HL-60 (cell line): ENCODE measurements at regions not wholly inside any gene's neighbourhood (a gene's known extent, or its start where the extent isn't known, plus 50 kb on each side); places are given as distances from the start of the nearest gene placed in this dataset.

Source experiments
- CTCF ChIP-seq: IDR thresholded peaks from one replicate; pipeline ENCODE4 v1.5.1; 2011; ENCODE audit warnings: low read length, control low read depth, inconsistent platforms; ENCODE audit not compliant: insufficient read depth
- REST ChIP-seq: IDR thresholded peaks from 2 replicates; pipeline ENCODE4 v1.6.1; 2012; ENCODE audit warnings: low read depth; ENCODE audit not compliant: insufficient replicate concordance
- SPI1 ChIP-seq: IDR thresholded peaks from 2 replicates; pipeline ENCODE4 v1.6.1; 2012; ENCODE audit warnings: low read depth, mild to moderate bottlenecking, borderline replicate concordance

DNA sequence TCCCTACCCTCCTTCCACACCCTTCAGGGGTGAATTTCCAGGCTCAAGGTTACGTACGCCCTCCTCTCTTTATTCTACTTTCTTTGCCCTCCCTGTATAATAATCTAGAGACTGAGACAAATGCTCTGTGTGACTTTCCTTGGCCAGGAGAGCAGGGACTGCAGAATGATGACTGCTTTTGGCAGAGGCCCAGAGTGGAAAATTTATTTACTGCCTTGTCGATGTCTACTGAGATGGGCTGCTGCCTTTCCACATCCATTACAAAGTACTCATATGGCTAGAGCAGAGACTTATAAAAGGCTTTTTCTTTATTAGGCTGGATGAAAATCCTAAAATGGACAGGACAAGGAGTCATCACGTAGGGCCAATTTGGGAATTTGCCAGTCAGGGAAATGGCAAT, 576.2 kb downstream of the TUSC7 start:
- TF ChIP-seq REST (no peak), CTCF (no peak), SPI1 (no peak)
